Uterus (tissue), 2 donors: ENCODE measurements at regions not wholly inside any gene's neighbourhood (a gene's known extent, or its start where the extent isn't known, plus 50 kb on each side); places are given as distances from the start of the nearest gene placed in this dataset.

Experiments
- CTCF ChIP-seq, 4 experiments: fragments of 200-600 bp in 2 of 4; fragments of 450-650 bp in 2 of 4; sonication (generic) in 2 of 4; IDR thresholded peaks; one replicate each; pipeline ENCODE4 v1.5.1; 2016 to 2019; ENCODE audit warnings: antibody characterized with exemption in 4 of 4, mild to moderate bottlenecking in 2 of 4, moderate library complexity in 1 of 4
- POLR2A ChIP-seq, 2 donors: fragments of 450-650 bp; IDR thresholded peaks; one replicate each; pipeline ENCODE4 v1.6.1; 2016; ENCODE audit warnings: antibody characterized with exemption in 2 of 2, mild to moderate bottlenecking in 1 of 2, moderate library complexity in 1 of 2

GRCh38 chr5:118174671-118175070 is 813.7 kb downstream of the DTWD2 start:
- TF ChIP-seq CTCF (IDR thresholded peaks at IDR 0.05) (no peak), POLR2A (IDR thresholded peaks at IDR 0.05) (no peak)
